GM12878 (cell line): ENCODE measurements at regions not wholly inside any gene's neighbourhood (a gene's known extent, or its start where the extent isn't known, plus 50 kb on each side); places are given as distances from the start of the nearest gene placed in this dataset.

Experiments used
- ATAC-seq: fragments of 200-7000 bp; cut with Tn5 transposase; 3 replicates; pipeline ENCODE4 v1.9.1; 2020; ENCODE audit warnings: mild to moderate bottlenecking, moderate library complexity
- BruUV-seq: library from RNA; stranded (reverse); fragments of 400-500 nt; replicated peaks from 2 replicates; lab custom pipeline; 2021; lab: Mats Ljungman, UMichigan
- CTCF ChIA-PET: fragments of 300-600 bp; sonication (Branson Sonifier 250); formaldehyde crosslinking; extraction: SDS; loops from one replicate; lab custom pipeline; 2021; ENCODE audit warnings: inconsistent platforms; lab: Yijun Ruan, JAX
- POLR2A ChIA-PET: fragments of 350-600 bp; formaldehyde crosslinking; extraction: SDS; loops from one replicate; lab custom pipeline; 2021; ENCODE audit warnings: inconsistent platforms; lab: Charles Lee
- RAD21 ChIA-PET: fragments of 300-600 bp; sonication (Branson Sonifier 250); formaldehyde crosslinking; loops from one replicate; lab custom pipeline; 2023; ENCODE audit warnings: antibody characterized with exemption; ENCODE audit not compliant: unreplicated experiment; lab: Charles Lee
- SMC1A ChIA-PET: fragments of 300-600 bp; sonication (Branson Sonifier 250); formaldehyde crosslinking; loops from one replicate; lab custom pipeline; 2023; ENCODE audit not compliant: unreplicated experiment, uncharacterized antibody; lab: Charles Lee
- DNase-seq: peaks from one replicate; pipeline ENCODE4 v3.0.0-alpha.2; 2011; ENCODE audit warnings: low read depth, low spot score
- FAIRE-seq: peaks from 3 replicates; lab custom pipeline; 2011; peaks lifted over from hg19 to GRCh38; lab: Jason Lieb, UNC
- H2AFZ ChIP-seq: 2 replicates; pipeline ENCODE4 v1.6.0; 2011; ENCODE audit warnings: low read depth, low read length, control low read depth; ENCODE audit not compliant: control insufficient read depth
- H3K27ac ChIP-seq: 2 replicates; pipeline ENCODE4 v1.5.1; 2011; ENCODE audit warnings: control low read depth; ENCODE audit not compliant: control insufficient read depth, insufficient read depth
- H3K27me3 ChIP-seq, 2 experiments: replicated peaks in 1 of 2; 2 replicates each; pipeline versions ENCODE4 v1.6.0 to v1.6.1; 2011; ENCODE audit warnings: low read length in 1 of 2; ENCODE audit not compliant: control insufficient read depth in 2 of 2, insufficient read depth in 2 of 2
- H3K36me3 ChIP-seq, 2 experiments: 2 replicates each; pipeline ENCODE4 v1.5.1; 2011; ENCODE audit warnings: low read length in 1 of 2; ENCODE audit not compliant: control insufficient read depth in 2 of 2, insufficient read depth in 2 of 2
- H3K4me1 ChIP-seq: 2 replicates; pipeline ENCODE4 v1.6.1; 2011; ENCODE audit warnings: mild to moderate bottlenecking, low read length, moderate library complexity, mixed read lengths; ENCODE audit not compliant: control insufficient read depth, insufficient read depth
- H3K4me2 ChIP-seq: 2 replicates; pipeline ENCODE4 v1.6.0; 2011; ENCODE audit warnings: control low read depth; ENCODE audit not compliant: control insufficient read depth, insufficient read depth
- H3K4me3 ChIP-seq: fragments of 200-600 bp; sonication (generic); 2 replicates; pipeline ENCODE4 v1.5.1; 2016
- H3K79me2 ChIP-seq: 2 replicates; pipeline ENCODE4 v1.6.0; 2011; ENCODE audit warnings: low read length; ENCODE audit not compliant: control insufficient read depth, insufficient read depth
- H3K9ac ChIP-seq: 2 replicates; pipeline ENCODE4 v1.8.0; 2011; ENCODE audit warnings: low read length, control low read depth, mixed read lengths; ENCODE audit not compliant: control insufficient read depth, insufficient read depth
- H3K9me3 ChIP-seq: replicated peaks from 3 replicates; pipeline ENCODE4 v1.5.1; 2011; ENCODE audit warnings: mild to moderate bottlenecking, low read length; ENCODE audit not compliant: control insufficient read depth, insufficient read depth
- H4K20me1 ChIP-seq: 2 replicates; pipeline ENCODE4 v1.6.0; 2011; ENCODE audit not compliant: control insufficient read depth, insufficient read depth
- ATF7 ChIP-seq: fragments of 450-650 bp; IDR thresholded peaks from 2 replicates; pipeline ENCODE4 v1.6.1; 2016; ENCODE audit warnings: low read depth, mild to moderate bottlenecking
- BHLHE40 ChIP-seq, 2 experiments: fragments of 450-650 bp in 1 of 2; IDR thresholded peaks; 2 replicates each; pipeline ENCODE4 v1.6.1; 2011 to 2017; ENCODE audit warnings: low read depth in 2 of 2, borderline replicate concordance in 1 of 2, improper control_type of control experiment in 1 of 2, low read length in 1 of 2, mild to moderate bottlenecking in 1 of 2
- BRCA1 ChIP-seq: IDR thresholded peaks from 2 replicates; pipeline ENCODE4 v1.6.1; 2011; ENCODE audit warnings: low read depth, low read length, improper control_type of control experiment
- CBX3 ChIP-seq: fragments of 200-600 bp; sonication (generic); IDR thresholded peaks from 2 replicates; pipeline ENCODE4 v1.6.1; 2016; ENCODE audit warnings: low read depth, borderline replicate concordance
- CHD2 ChIP-seq: IDR thresholded peaks from 2 replicates; pipeline ENCODE4 v1.6.1; 2011; ENCODE audit warnings: low read depth, low read length, improper control_type of control experiment, borderline replicate concordance
- CREM ChIP-seq: IDR thresholded peaks from 2 replicates; pipeline ENCODE4 v1.6.1; 2014; ENCODE audit warnings: antibody characterized with exemption, low read depth
- GABPA ChIP-seq: IDR thresholded peaks from 2 replicates; pipeline ENCODE4 v1.6.1; 2014; ENCODE audit warnings: antibody characterized with exemption, low read depth, mild to moderate bottlenecking, inconsistent platforms
- HDAC6 ChIP-seq: fragments of 200-600 bp; sonication (generic); IDR thresholded peaks from one replicate; pipeline ENCODE4 v1.8.0; 2017; ENCODE audit warnings: antibody characterized with exemption; ENCODE audit not compliant: unreplicated experiment
- PML ChIP-seq: IDR thresholded peaks from 2 replicates; pipeline ENCODE4 v1.6.1; 2012; ENCODE audit warnings: low read length, inconsistent platforms
- RUNX3 ChIP-seq: IDR thresholded peaks from 2 replicates; pipeline ENCODE4 v1.6.1; 2012; ENCODE audit warnings: low read length, inconsistent platforms
- SREBF1 ChIP-seq: IDR thresholded peaks from 2 replicates; pipeline ENCODE4 v1.6.1; 2012; ENCODE audit warnings: mild to moderate bottlenecking, low read length
- STAT1 ChIP-seq: fragments of 450-650 bp; conservative IDR thresholded peaks from 2 replicates; pipeline ENCODE4 v1.6.1; 2014; ENCODE audit warnings: antibody characterized with exemption, mild to moderate bottlenecking
- TARDBP ChIP-seq: IDR thresholded peaks from 2 replicates; pipeline ENCODE4 v1.6.1; 2016; ENCODE audit warnings: borderline replicate concordance
- TBL1XR1 ChIP-seq: IDR thresholded peaks from 2 replicates; pipeline ENCODE4 v1.6.1; 2012; ENCODE audit warnings: low read depth, low read length, improper control_type of control experiment
- WRNIP1 ChIP-seq: IDR thresholded peaks from 2 replicates; pipeline ENCODE4 v1.6.1; 2011; ENCODE audit warnings: low read depth, low read length, improper control_type of control experiment, borderline replicate concordance
- YBX1 ChIP-seq: fragments of 450-650 bp; IDR thresholded peaks from 2 replicates; pipeline ENCODE4 v1.6.1; 2016; ENCODE audit warnings: antibody characterized with exemption
- WGBS: methylation state at CpG from one replicate; pipeline ENCODE4 v1.1.6; 2016; ENCODE audit warnings: low lambda C conversion rate; ENCODE audit not compliant: insufficient replicate concordance, insufficient coverage; ENCODE audit errors: missing lambda C conversion rate; 5-methylcytosine and 5-hydroxymethylcytosine counted together
- in situ Hi-C: fragments of 300-500 bp; cut with MboI; formaldehyde crosslinking; loops from 9 replicates; pipeline ENCODE4 v1.14.3; 2018; ENCODE audit warnings: mixed read lengths
- intact Hi-C: fragments of 100-400 bp; cut with micrococcal nuclease; formaldehyde crosslinking; loops from one replicate; pipeline ENCODE4 v1.14.2; 2022; ENCODE audit not compliant: unreplicated experiment
- TF ChIP-seq, protein P1 (sequence below): IDR thresholded peaks from 2 replicates; pipeline ENCODE4 v1.6.1; 2011; ENCODE audit warnings: borderline replicate concordance, low read depth, mild to moderate bottlenecking, moderate library complexity, mixed read lengths, low read length; ENCODE audit not compliant: insufficient read depth; ENCODE audit errors: extremely low read length
- TF ChIP-seq, protein P2 (sequence below): fragments of 450-650 bp; IDR thresholded peaks from 2 replicates; pipeline ENCODE4 v1.6.1; 2017; ENCODE audit warnings: mild to moderate bottlenecking, low read depth, inconsistent platforms; ENCODE audit not compliant: poor library complexity, severe bottlenecking
- TF ChIP-seq, protein P3 (sequence below): fragments of 450-650 bp; IDR thresholded peaks from 2 replicates; pipeline ENCODE4 v1.6.1; 2014; ENCODE audit warnings: mild to moderate bottlenecking

- BruUV-seq, result no TSS peak
- H2AFZ ChIP-seq, result no peak overlapping the region
- RAD21 ChIA-PET, result no interaction called here
- FAIRE-seq (no peak), DNase-seq (no peak)
- intact Hi-C loops, result no loop called here
- TF ChIP-seq, protein P1, sequence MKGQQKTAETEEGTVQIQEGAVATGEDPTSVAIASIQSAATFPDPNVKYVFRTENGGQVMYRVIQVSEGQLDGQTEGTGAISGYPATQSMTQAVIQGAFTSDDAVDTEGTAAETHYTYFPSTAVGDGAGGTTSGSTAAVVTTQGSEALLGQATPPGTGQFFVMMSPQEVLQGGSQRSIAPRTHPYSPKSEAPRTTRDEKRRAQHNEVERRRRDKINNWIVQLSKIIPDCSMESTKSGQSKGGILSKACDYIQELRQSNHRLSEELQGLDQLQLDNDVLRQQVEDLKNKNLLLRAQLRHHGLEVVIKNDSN, result no peak
- TF ChIP-seq RUNX3 (no peak), GABPA (no peak), TARDBP (no peak), CHD2 (no peak), TBL1XR1 (no peak), CREM (no peak), CBX3 (no peak), BHLHE40 (IDR thresholded peaks at IDR 0.05; ENCODE audit: borderline replicate concordance in 1 of 2, low read depth in 2 of 2, low read length in 1 of 2) (no peak), YBX1 (no peak), PML (no peak), STAT1 (no peak), HDAC6 (no peak), BRCA1 (no peak), SREBF1 (no peak), WRNIP1 (no peak), ATF7 (no peak)
- TF ChIP-seq, protein P2, sequence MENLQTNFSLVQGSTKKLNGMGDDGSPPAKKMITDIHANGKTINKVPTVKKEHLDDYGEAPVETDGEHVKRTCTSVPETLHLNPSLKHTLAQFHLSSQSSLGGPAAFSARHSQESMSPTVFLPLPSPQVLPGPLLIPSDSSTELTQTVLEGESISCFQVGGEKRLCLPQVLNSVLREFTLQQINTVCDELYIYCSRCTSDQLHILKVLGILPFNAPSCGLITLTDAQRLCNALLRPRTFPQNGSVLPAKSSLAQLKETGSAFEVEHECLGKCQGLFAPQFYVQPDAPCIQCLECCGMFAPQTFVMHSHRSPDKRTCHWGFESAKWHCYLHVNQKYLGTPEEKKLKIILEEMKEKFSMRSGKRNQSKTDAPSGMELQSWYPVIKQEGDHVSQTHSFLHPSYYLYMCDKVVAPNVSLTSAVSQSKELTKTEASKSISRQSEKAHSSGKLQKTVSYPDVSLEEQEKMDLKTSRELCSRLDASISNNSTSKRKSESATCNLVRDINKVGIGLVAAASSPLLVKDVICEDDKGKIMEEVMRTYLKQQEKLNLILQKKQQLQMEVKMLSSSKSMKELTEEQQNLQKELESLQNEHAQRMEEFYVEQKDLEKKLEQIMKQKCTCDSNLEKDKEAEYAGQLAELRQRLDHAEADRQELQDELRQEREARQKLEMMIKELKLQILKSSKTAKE, result no peak
- TF ChIP-seq, protein P3, sequence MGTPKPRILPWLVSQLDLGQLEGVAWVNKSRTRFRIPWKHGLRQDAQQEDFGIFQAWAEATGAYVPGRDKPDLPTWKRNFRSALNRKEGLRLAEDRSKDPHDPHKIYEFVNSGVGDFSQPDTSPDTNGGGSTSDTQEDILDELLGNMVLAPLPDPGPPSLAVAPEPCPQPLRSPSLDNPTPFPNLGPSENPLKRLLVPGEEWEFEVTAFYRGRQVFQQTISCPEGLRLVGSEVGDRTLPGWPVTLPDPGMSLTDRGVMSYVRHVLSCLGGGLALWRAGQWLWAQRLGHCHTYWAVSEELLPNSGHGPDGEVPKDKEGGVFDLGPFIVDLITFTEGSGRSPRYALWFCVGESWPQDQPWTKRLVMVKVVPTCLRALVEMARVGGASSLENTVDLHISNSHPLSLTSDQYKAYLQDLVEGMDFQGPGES, result no peak
- TF ChIP-seq, all 136 proteins: peak for 0
- CTCF ChIA-PET, result no interaction called here
- Histone ChIP-seq H4K20me1 (no peaks in the 10 kb centered on the region), H3K27me3 (no peaks in the 10 kb centered on the region), H3K79me2 (no peaks in the 10 kb centered on the region), H3K4me3 (no peak overlapping the region), H3K27ac (no peak overlapping the region), H3K4me1 (no peaks in the 10 kb centered on the region), H3K36me3 (no peaks in the 10 kb centered on the region), H3K9me3 (no peaks in the 10 kb centered on the region), H3K9ac (no peak overlapping the region), H3K4me2 (no peak overlapping the region)
- SMC1A ChIA-PET, result interaction anchor here (0.6 kb wide), 1 partner anchor 1003 kb away, joined by 3 read pairs; no protein-coding TSS in a partner anchor
- POLR2A ChIA-PET, result no interaction called here
- WGBS, result 32% methylated on average over 5 of the region's 5 CpGs
- in situ Hi-C loops, result no loop called here
- ATAC-seq, result no peak
Observed at GRCh38 chr2:144941743-144942488, 422.0 kb upstream of the ZEB2 start.
